ENCODE measurements at regions not wholly inside any gene's neighbourhood (a gene's known extent, or its start where the extent isn't known, plus 50 kb on each side); places are given as distances from the start of the nearest gene placed in this dataset.

- no peak overlapping the region for H3K4me3 ChIP-seq
- TF ChIP-seq EP300 (IDR thresholded peaks at IDR 0.05) (no peak), POLR2AphosphoS5 (IDR thresholded peaks at IDR 0.05) (no peak), CTCF (IDR thresholded peaks at IDR 0.05) (no peak), POLR2A (IDR thresholded peaks at IDR 0.05) (no peak)
- H3K27ac ChIP-seq = no peak overlapping the region
- no peaks in the 10 kb centered on the region for H3K4me1 ChIP-seq
- H3K36me3 ChIP-seq = no peaks in the 10 kb centered on the region
- H3K9me3 ChIP-seq = peaks cover 0 to 21% (median 9%) of the 10 kb centered on the region in 4 donors
- intact Hi-C loops (cut with DNase I; ENCODE audit: low total_unique reads) = no loop called here
- DNase-seq = no peak
- no peaks in the 10 kb centered on the region for H3K27me3 ChIP-seq
- WGBS, 5 donors = 65 to 72% (median 69%) methylated on average over 7 of the region's 7 CpGs
Observed at GRCh38 chr3:22225161-22225560, 474.2 kb upstream of the ZNF385D start.

- Histone ChIP-seq H3K4me3 (no peak overlapping the region), H3K4me1 (no peaks in the 10 kb centered on the region), H3K27ac (no peak overlapping the region), H3K36me3 (no peaks in the 10 kb centered on the region), H3K27me3 (no peaks in the 10 kb centered on the region), H3K9me3 (peaks cover 0 to 25% (median 9%) of the 10 kb centered on the region in 4 donors)
- TF ChIP-seq POLR2A (IDR thresholded peaks at IDR 0.05) (no peak), POLR2AphosphoS5 (IDR thresholded peaks at IDR 0.05) (no peak)
- no peak for DNase-seq
- WGBS, 5 donors = 37 to 53% (median 52%) methylated on average over 1 of the region's 1 CpG
- intact Hi-C loops (cut with DNase I; ENCODE audit: low total_unique reads) = no loop called here
Observed at GRCh38 chr3:22228705-22229104, 477.7 kb upstream of the ZNF385D start.

GRCh38 chr3:22231061-22231460 lies 480.1 kb upstream of the ZNF385D start:
- TF ChIP-seq CTCF (IDR thresholded peaks at IDR 0.05) (no peak), POLR2A (IDR thresholded peaks at IDR 0.05) (no peak), EP300 (IDR thresholded peaks at IDR 0.05) (no peak), POLR2AphosphoS5 (IDR thresholded peaks at IDR 0.05) (no peak)
- H3K27ac ChIP-seq = no peak overlapping the region
- peaks cover 0 to 25% (median 9%) of the 10 kb centered on the region in 4 donors for H3K9me3 ChIP-seq
- 53 to 73% (median 71%) methylated on average over 1 of the region's 1 CpG for WGBS, 5 donors
- no peaks in the 10 kb centered on the region for H3K4me1 ChIP-seq
- no peak overlapping the region for H3K4me3 ChIP-seq
- intact Hi-C loops (cut with DNase I; ENCODE audit: low total_unique reads) = no loop called here
- no peak for DNase-seq
- H3K36me3 ChIP-seq = no peaks in the 10 kb centered on the region
- no peaks in the 10 kb centered on the region for H3K27me3 ChIP-seq

GRCh38 chr3:22236490-22237270 lies 485.7 kb upstream of the ZNF385D start:
- intact Hi-C loops (cut with DNase I; ENCODE audit: low total_unique reads) = no loop called here
- H3K27me3 ChIP-seq = no peaks in the 10 kb centered on the region
- no peaks in the 10 kb centered on the region for H3K4me1 ChIP-seq
- 59 to 69% (median 63%) methylated on average over 3 of the region's 3 CpGs for WGBS, 5 donors
- peaks cover 0 to 4% (median 0%) of the 10 kb centered on the region in 4 donors for H3K9me3 ChIP-seq
- DNase-seq = no peak
- no peak overlapping the region for H3K4me3 ChIP-seq
- no peaks in the 10 kb centered on the region for H3K36me3 ChIP-seq
- no peak for TF ChIP-seq CTCF (IDR thresholded peaks at IDR 0.05)
- no peak for TF ChIP-seq EP300 (IDR thresholded peaks at IDR 0.05)
- TF ChIP-seq POLR2AphosphoS5 (IDR thresholded peaks at IDR 0.05) = no peak
- TF ChIP-seq POLR2A (IDR thresholded peaks at IDR 0.05) = no peak
- no peak overlapping the region for H3K27ac ChIP-seq

- DNase-seq = no peak
- 48 to 61% (median 55%) methylated on average over 4 of the region's 4 CpGs for WGBS, 5 donors
- H3K4me1 ChIP-seq = no peaks in the 10 kb centered on the region
- TF ChIP-seq POLR2A (IDR thresholded peaks at IDR 0.05) (no peak), EP300 (IDR thresholded peaks at IDR 0.05) (no peak), CTCF (IDR thresholded peaks at IDR 0.05) (no peak), POLR2AphosphoS5 (IDR thresholded peaks at IDR 0.05) (no peak)
- no peaks in the 10 kb centered on the region for H3K36me3 ChIP-seq
- H3K27ac ChIP-seq = no peak overlapping the region
- H3K27me3 ChIP-seq = no peaks in the 10 kb centered on the region
- intact Hi-C loops (cut with DNase I; ENCODE audit: low total_unique reads) = no loop called here
- no peaks in the 10 kb centered on the region for H3K9me3 ChIP-seq
- no peak overlapping the region for H3K4me3 ChIP-seq
Observed at GRCh38 chr3:22239011-22239410, 488.0 kb upstream of the ZNF385D start.

All from stomach (tissue), 8 donors.